HG02852 (cell line): ENCODE measurements at regions not wholly inside any gene's neighbourhood (a gene's known extent, or its start where the extent isn't known, plus 50 kb on each side); places are given as distances from the start of the nearest gene placed in this dataset.

ENCODE experiments used
- ATAC-seq: cut with Tn5 transposase; IDR thresholded peaks from one replicate; pipeline ENCODE4 v1.9.1; 2021; ENCODE audit warnings: mild to moderate bottlenecking, moderate library complexity; ENCODE audit not compliant: unreplicated experiment

DNA sequence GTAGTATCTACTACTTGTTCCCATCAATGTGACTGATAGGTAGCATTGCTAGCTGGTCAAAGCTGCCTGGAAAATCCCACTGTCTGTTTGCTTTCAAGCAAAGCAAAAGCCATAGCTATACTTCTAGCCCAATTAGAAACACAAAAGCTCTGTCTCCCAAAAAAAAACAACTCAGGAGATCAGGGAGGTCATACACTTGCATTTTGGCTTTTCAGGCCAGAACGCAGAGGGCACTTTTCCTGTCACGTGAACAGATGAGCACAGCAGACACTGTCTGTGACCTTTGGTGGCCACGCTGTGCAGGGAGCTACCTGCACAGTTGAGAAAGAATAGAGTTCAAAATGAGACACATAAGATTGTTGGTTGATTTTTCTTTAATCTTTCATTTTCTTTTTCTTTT lies 441.7 kb upstream of the PDZRN3 start:
- ATAC-seq: no peak

DNA sequence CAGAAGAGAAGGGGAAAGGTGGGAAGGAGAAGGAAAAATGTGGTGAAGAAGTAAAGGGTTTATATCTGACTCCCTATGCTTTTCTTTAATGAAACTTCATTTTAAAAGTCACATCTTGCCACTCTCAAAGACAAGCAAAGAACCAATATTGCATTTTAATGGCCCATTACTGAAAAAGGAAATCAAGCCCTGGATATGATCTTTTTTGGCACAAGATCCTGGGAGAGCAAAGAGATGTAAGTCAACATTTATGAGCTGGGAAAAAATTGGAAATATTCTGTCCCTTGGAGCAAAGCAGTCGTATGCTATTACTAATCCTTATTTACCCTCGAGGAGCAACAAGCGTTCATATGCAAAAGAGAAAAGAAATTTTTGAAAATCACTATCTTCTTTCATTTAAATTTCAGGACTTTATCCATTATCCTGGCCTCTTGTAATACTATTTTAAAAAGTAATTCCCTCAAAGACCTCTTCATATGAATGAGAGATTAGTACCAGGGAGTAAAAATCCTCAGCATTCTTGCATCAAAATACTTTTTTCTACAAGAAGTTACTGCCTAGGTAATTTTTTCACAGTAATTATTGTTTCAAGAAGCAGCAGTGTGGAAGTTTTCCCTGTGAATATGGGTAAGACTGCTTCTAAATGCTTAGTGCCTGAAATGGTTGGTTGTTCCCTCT lies 435.3 kb upstream of the PDZRN3 start:
- ATAC-seq: no peak

DNA sequence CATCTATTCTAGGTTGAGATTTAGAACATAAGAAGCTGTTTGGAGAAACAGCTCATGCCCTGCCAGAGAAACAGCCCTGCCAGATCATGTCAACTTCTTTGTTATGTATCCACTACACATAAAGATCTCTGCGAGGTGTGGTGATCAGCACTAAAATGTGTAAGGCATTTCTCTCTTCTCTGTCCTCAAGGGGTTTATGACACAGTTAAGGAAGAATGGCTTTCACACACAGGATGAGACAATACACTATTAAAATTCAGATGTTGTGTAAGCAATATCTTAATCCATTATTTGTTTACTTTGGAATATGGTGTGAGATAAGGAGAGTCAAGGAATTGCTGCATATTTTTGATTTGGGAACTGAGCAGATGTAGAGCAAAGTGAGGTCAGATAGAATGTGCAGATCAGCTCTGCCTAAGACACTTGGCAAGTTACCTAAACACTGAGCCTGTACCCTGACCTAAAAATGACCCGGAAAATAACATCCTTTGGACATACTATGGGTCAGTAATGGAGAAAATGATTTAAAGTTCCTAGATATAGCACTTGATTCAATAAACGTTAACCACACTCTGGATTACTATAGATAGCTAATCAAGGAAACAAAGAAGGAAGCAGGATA lies 434.7 kb upstream of the PDZRN3 start:
- ATAC-seq: no peak

DNA sequence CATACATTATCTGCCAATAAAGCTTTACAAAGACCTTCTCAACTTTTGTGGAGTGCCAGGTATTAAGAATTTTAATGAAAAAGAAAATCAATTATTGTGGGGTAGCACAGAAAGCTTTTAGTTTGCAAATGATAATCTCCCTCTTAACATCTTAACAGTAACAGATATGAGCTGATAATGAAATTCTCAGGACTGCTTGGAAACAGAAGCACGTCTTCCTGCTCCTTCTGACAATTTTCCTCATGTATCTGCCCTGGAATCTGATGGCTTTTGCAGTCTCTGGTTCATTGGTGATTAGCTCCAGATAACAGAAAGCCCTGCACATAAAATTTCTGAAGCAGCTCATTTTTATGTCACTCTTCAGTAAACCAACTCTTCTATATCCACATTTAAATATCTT lies 432.4 kb upstream of the PDZRN3 start:
- ATAC-seq: no peak

DNA sequence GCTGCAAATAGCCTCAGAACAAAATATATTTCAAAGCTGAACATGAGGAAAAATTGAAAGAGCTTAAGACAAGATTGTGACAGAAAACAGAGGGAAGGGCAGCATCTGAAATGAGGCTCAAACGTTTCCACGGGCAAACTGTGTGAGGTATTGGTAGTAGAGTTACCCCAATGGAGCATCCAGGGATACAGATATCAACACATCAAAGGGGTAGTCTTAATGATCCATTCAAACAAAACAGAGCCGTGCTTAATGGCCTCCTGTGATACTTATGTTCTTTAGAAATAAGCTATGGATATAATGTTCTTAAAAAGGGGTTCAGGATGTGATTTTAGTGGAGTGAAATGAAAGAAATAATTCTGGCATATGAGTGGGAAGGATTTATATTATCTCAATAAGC lies 430.3 kb upstream of the PDZRN3 start:
- ATAC-seq: no peak

DNA sequence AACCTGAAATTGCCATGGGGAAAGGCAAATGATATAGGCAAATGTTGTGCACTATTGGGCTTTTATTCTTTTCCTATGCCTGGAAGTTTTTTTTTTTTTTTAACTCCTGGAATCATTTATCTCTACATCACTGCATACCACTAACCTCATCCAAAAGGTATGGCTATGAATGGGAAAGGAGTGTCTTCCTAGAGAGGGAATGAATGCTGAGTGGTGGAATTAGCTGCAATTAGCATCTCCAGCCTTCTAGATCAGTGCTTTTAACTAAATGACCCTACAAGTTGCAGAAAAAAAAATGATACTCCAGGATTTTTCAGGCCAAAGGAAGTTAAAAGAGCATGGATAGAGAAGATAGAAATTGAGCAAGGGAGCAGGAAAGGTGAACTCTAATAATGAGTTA lies 429.8 kb upstream of the PDZRN3 start:
- ATAC-seq: no peak

DNA sequence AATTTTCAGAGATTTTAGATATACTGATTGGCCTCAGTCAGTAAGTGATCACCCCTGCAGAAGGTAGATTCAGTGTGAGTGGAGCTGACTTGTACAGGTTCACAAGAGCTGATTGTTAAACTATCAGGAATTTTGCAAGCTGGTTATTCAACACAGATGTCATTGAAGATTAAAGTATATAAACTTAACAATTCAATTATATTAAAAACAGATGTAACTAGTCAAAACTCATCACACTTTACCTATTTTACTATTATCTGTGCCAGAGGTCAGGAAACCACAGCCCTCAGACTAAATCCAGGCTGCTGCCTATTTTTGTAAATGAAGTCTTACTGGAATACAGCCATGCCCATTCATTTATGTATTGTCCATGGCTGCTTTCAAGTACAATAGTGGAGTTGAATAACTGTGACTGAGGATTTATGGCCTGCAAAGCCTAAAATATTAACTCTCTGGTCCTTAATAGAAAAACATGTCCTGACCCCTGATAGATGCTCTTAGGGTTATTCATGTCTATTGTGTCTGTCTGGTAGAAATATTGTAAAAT lies 429.3 kb upstream of the PDZRN3 start:
- ATAC-seq: no peak

DNA sequence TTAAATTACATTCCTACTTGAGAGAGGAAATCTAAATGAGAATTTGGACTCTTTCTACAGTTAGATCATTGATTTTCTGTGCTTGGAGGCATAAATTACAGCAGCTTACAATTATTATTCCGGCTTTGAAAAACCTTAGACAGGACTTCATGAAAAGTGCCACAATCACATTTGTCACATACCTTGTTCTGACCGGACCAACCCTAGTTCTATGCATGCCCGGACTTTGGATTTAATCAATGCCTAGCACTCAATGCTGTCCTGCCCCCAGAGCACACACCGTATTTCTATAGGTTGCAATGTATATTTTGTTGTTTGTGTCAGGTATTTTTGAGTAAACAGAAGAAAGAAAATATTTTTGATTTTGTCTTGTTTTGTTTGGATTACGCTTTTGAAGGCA lies 424.7 kb upstream of the PDZRN3 start:
- ATAC-seq: no peak

DNA sequence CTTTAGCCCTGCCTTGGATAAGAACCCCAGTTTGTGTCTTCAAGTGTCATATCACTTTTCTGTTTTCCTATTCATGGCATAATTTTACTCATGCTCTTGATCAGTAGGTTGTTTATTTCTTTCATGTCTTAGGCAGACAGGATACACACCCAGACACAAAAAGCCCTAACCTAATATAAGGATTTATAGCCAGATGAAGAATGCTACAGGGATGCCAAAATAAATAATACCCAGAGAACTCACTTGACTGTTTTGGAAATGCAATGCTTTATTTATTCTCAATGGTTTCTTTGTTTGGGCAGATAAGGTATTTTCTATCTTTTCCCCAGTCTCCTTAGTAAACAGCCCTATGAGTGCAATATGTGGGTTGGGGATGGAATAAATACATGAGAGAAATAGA lies 424.0 kb upstream of the PDZRN3 start:
- no peak for ATAC-seq

DNA sequence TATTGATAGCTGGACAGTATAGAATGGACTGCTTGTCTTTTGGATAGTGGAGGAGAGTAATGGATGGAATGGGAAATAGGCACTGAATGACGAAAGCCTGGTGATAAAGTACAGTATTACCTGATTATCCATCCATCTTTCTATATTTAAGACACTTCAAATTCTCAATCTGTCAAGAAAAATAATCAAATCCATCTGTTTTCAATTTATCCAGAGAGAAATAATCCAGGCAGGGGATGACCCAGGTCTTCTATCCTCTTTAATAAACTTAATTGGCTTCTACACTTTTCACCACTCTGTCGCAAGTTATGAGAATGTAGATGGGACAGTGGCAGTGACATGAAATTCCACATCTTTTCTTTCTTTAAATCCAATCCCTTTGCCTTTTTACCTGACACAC lies 420.3 kb upstream of the PDZRN3 start:
- no peak for ATAC-seq

DNA sequence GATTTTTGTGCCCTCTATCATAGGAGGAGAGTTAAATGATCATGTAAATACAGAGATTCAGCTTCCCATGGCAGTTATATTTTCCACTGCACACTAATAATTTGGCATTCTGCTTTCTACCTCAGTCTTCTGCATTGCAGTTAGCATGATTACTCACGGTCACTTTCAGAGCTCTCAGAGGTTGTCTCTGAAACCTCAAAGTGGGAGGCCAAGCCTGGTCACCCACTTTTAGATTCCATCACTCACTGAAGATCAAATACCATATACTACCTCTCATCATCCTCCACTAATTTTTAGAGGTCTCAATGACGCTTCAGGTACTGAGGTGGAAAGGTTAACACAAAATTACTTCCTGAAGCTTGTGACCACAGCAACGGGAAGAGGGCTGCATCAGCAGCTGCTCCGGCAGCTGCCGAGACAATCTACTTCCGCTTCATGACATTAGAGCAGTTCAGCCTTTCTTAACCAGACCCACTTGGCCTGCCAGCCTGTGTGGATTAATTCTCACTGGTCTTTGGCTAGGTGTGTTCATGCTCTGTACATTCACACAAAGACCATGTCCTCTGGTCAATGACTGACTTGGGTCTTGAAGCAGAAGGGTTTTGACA lies 416.4 kb upstream of the PDZRN3 start:
- ATAC-seq: no peak

DNA sequence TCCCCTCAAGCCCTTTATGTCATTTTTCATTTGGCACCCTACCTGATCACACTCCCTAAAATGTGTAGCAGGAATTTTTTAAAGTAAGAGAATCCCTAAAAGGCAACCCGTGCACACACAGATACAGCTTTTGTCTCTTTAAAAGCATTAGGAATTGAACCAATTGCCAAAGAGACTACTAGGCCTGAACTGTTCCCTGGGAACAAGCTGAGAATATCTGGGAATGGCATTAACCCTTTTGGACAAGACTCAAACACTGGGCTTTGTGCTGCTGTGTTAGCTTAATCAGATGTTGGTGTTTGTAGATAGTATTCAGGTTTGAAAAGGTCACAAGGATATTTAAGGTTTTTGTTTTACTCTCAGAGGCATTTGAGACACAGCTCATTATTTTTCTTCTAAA lies 414.4 kb upstream of the PDZRN3 start:
- ATAC-seq: no peak

DNA sequence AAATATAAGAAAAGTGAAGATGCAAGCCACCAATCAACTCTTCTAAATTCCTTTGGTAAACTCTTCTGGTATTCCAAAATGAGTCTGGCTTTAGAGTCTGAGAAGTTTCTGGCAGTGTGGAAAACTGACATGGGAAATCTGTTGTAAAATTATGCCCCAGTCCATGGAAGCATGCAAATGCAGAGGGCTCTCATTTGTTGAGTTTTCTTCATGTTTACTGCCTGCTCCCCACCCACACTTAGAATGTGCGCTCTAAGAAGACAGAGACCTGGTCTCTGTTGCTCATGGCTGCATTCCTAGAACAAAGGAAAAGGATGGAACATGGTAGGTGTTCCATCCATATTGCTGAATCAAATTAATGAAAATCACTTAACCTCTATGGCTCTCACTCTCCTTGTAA lies 411.8 kb upstream of the PDZRN3 start:
- no peak for ATAC-seq

DNA sequence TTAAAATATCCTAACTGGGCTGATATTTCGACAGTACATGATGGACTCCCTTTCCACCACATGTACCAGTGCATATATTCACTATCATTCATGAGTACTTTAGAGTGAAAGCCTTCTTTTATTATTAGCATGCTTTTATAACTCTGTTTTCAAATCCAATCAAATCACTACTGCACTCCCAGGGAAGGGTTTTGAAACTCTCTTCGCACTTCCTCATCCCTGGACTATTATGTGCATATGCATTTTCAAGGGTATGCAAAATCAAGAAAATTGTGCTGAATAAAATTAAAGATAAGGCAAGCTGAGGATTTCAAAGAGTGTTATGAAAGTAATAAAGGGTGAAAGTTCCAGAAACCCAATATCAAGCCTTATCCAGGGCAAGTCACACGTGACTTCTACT lies 411.4 kb upstream of the PDZRN3 start:
- ATAC-seq: no peak

DNA sequence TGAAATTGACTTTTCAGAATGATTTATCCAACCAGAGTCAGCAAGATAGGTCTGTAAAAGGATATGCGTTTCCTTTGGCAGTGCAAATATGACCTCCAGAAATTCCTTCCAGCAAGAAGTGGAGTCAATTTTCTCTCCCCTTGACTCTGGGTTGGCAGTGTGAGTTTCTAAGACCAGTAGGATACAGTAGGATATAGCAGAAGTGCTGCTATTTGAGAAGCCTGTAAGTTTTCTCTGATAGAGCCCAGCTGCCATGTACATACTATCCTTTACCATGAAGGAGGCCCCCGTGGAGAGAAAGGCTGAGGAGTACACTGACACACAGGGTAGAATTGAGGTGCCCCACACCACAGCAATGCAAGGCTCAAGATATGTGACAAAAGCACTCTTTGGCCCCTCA lies 409.1 kb upstream of the PDZRN3 start:
- no peak for ATAC-seq

DNA sequence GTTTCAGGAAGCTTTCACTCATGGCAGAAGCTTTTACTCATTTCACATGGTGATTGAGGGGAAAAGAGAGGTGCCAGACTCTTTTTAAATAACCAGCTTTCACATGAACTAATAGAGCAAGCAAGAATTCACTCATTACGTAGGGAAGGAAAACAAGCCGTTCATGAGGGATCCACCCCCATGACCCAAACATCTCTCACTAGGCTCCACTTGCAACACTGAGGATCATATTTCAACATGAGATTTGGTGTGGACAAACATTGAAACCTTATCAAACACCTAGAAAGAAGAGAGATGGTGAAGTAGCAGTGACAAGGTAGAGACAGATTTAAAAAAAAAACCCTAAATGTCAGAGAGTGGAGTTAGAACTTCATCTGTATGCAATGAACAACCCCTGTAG lies 408.6 kb upstream of the PDZRN3 start:
- ATAC-seq: no peak

DNA sequence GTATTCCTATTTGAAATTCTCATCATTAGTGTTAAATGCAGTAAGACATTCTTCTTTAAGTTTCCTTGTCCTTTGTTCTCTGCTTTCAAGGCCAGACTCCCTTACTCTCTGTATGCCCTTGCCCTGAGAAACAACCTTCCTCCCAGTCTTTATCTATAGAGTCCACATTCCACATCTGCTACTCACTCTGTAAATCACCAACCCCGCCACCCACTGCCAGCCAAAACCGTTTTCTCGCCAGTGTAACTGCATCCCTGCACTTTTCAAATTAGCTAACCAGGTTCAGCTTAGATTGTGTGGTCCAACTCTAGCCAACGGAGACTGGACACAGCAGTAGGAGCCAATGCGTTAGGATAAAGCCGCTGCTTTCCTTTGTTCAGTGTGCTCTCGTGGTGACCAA lies 402.4 kb upstream of the PDZRN3 start:
- no peak for ATAC-seq

DNA sequence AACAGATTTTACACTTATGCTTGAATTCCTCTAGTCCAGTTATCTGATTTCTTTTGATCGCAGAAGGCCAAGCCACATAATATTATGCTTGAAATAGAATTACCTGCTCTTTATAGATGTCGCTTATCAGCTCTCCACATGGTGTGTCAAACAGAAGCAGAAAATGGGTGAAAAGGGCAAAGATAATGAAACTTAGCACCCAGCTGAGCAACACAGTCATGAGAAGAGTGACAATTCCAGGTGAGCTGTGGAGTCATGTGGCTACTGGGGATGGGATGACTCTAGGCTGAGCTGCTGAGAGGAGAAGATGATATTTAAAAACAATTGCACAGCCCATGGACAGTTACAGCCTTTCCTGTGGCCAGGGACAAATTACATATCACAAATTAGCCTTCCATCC lies 398.7 kb upstream of the PDZRN3 start:
- no peak for ATAC-seq

DNA sequence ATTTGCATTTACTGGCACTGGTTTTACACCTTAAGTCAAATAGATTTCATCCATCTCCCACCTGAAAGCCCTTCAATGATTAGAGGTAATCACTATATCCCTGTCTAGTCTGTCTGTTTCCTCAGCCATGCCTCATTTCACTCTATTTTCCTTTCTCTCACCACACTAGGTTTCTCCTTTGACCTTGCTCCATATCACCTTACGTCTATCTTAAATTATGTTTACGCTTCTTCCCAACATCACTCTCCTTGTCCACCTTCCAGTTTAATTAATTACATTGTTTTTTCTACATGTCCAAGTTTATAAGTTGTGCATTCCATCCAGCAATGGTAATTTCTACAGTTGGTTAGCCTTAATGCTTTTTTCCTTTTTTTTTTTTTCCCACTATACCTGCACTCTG lies 396.7 kb upstream of the PDZRN3 start:
- ATAC-seq: no peak

DNA sequence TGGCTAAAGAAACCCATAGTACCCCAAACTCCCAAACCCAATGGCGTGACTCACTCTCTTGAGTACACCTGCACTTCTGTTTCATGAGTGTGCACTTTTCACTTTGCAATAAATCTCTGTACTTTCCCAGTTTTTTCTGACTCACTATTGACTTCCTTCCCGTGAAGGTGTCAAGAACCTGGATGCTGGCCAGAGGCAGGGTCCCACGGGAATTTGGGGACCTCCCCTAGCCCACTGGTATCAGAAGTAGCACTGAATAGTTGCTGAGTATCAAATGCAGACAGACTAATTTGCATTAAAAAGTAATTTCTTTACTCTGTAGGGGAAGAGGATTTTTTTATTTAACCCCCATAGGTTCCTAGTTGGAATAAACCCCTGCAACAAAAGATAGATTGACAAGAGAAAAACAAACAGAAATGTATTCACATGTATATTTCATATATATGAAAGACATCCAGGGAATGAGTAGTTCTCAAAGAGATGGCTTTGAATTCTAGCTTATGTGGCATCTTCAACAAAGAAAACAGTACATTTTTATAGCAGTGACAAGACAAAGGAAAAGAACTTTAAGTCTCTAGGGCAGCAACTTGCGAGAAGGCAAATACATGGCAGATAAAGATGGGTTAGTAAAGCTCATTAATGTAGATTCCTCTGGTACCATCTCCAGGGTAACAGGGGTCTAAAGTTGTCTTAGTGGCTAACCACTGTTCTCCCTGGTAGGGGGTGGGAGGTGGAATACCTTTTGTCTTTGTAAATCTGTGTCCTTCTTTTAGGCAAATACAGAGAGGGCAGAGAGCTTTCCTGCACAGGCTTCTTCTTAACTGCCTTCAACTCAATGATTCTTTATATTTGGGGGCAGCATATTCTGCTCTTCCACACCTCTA lies 385.5 kb upstream of the PDZRN3 start:
- no peak for ATAC-seq

DNA sequence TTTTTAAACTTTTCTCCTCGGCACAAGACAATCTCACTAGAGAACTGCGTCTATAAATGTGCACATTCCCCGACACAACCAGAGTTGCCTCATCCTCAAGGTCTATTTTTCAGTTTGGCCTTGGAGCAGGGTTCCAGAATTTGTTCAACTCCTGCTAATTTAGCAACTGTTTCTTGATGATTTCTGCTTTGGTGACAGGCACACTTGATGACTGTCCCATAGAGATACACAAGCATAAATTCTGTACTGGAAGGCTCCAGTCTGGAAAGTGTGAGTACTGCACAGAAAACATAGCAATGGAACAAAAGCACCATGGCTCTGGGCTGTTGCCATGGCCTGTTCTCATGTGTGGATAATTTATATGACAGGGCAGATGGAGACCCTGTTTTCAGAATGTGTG lies 379.6 kb upstream of the PDZRN3 start:
- ATAC-seq: no peak
